GM19397 (cell line): ENCODE measurements at regions not wholly inside any gene's neighbourhood (a gene's known extent, or its start where the extent isn't known, plus 50 kb on each side); places are given as distances from the start of the nearest gene placed in this dataset.
"Not testable (repeated sequence)": the region's sequence is repeated elsewhere in the genome, so short reads cannot be mapped to it uniquely, and the experiment has no call there.

Experiments used
- ATAC-seq: cut with Tn5 transposase; IDR thresholded peaks from one replicate; pipeline ENCODE4 v1.9.1; 2021; ENCODE audit warnings: mild to moderate bottlenecking, moderate library complexity; ENCODE audit not compliant: unreplicated experiment

- ATAC-seq: no peak
Measured at GRCh38 chr11:112533682-112534081, 273.0 kb upstream of the PLET1 start.

- ATAC-seq: no peak
Measured at GRCh38 chr11:112534208-112534607, 273.5 kb upstream of the PLET1 start.

- ATAC-seq: no peak
Measured at GRCh38 chr11:112537026-112537425, 276.4 kb upstream of the PLET1 start.

GRCh38 chr11:112537846-112538330 is 277.2 kb upstream of the PLET1 start:
- no peak for ATAC-seq

- ATAC-seq: no peak
Measured at GRCh38 chr11:112538534-112539280, 278.0 kb upstream of the PLET1 start.

- not testable (repeated sequence) for ATAC-seq
Measured at GRCh38 chr11:112539281-112539555, 278.6 kb upstream of the PLET1 start.

GRCh38 chr11:112539741-112540140 is 279.1 kb upstream of the PLET1 start:
- no peak for ATAC-seq

- ATAC-seq: no peak
Measured at GRCh38 chr11:112540261-112540660, 279.6 kb upstream of the PLET1 start.

GRCh38 chr11:112541140-112542046 is 280.7 kb upstream of the PLET1 start:
- ATAC-seq: no peak

GRCh38 chr11:112542479-112542878 is 281.8 kb upstream of the PLET1 start:
- no peak for ATAC-seq

GRCh38 chr11:112543390-112543789 is 282.7 kb upstream of the PLET1 start:
- no peak for ATAC-seq

GRCh38 chr11:112548641-112549040 is 288.0 kb upstream of the PLET1 start:
- no peak for ATAC-seq

GRCh38 chr11:112553205-112553731 is 292.6 kb upstream of the PLET1 start:
- no peak for ATAC-seq

GRCh38 chr11:112554586-112554985 is 293.9 kb upstream of the PLET1 start:
- ATAC-seq: no peak

GRCh38 chr11:112555491-112556364 is 295.1 kb upstream of the PLET1 start:
- ATAC-seq: no peak

- ATAC-seq: no peak
Measured at GRCh38 chr11:112558691-112559090, 298.0 kb upstream of the PLET1 start.

GRCh38 chr11:112563808-112564207 is 303.1 kb upstream of the PLET1 start:
- no peak for ATAC-seq

- ATAC-seq: no peak
Measured at GRCh38 chr11:112564228-112564955, 303.7 kb upstream of the PLET1 start.

- ATAC-seq: no peak
Measured at GRCh38 chr11:112565551-112565950, 304.9 kb upstream of the PLET1 start.

- no peak for ATAC-seq
Measured at GRCh38 chr11:112566124-112566523, 305.5 kb upstream of the PLET1 start.
